Lower leg skin (tissue), 3 donors: ENCODE measurements at regions not wholly inside any gene's neighbourhood (a gene's known extent, or its start where the extent isn't known, plus 50 kb on each side); places are given as distances from the start of the nearest gene placed in this dataset.

ENCODE experiments used
- POLR2A ChIP-seq, 2 donors: fragments of 450-650 bp; IDR thresholded peaks; one replicate each; pipeline ENCODE4 v1.6.1; 2016 to 2017; ENCODE audit warnings: antibody characterized with exemption in 2 of 2, mild to moderate bottlenecking in 1 of 2, moderate library complexity in 1 of 2
- TF ChIP-seq, protein P1 (sequence below), 3 donors: fragments of 450-650 bp; IDR thresholded peaks; one replicate each; pipeline ENCODE4 v1.5.1; 2016; ENCODE audit warnings: antibody characterized with exemption in 3 of 3, mild to moderate bottlenecking in 3 of 3, moderate library complexity in 2 of 3

DNA sequence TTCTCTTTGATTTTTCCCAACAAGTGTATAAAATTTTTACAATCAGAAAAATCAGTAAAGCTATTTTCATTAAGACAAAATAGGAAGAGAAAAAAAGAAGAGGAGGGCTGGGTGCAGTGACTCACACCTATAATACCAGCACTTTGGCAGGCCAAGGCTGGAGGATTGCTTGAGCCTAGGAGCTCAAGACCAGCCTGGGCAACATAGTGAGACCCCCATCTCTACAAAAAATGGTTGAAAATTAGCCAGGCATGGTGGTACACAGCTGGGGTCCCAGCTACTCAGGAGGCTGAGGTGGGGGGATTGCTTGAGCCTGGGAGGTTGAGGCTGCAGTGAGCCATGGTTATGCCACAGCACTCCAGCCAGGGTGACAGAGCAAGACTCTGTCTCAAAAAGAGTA lies 172.3 kb downstream of the AKR1D1 start:
- TF ChIP-seq, protein P1, sequence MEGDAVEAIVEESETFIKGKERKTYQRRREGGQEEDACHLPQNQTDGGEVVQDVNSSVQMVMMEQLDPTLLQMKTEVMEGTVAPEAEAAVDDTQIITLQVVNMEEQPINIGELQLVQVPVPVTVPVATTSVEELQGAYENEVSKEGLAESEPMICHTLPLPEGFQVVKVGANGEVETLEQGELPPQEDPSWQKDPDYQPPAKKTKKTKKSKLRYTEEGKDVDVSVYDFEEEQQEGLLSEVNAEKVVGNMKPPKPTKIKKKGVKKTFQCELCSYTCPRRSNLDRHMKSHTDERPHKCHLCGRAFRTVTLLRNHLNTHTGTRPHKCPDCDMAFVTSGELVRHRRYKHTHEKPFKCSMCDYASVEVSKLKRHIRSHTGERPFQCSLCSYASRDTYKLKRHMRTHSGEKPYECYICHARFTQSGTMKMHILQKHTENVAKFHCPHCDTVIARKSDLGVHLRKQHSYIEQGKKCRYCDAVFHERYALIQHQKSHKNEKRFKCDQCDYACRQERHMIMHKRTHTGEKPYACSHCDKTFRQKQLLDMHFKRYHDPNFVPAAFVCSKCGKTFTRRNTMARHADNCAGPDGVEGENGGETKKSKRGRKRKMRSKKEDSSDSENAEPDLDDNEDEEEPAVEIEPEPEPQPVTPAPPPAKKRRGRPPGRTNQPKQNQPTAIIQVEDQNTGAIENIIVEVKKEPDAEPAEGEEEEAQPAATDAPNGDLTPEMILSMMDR (IDR thresholded peaks at IDR 0.05): no peak
- TF ChIP-seq POLR2A (IDR thresholded peaks at IDR 0.05): no peak
